Kidney tubule cell (primary cell): ENCODE measurements at regions not wholly inside any gene's neighbourhood (a gene's known extent, or its start where the extent isn't known, plus 50 kb on each side); places are given as distances from the start of the nearest gene placed in this dataset.

Experiments
- DNase-seq: peaks from one replicate; pipeline ENCODE4 v3.0.0-alpha.2; 2018; ENCODE audit warnings: low spot score

- no peak for DNase-seq
Observed at GRCh38 chr18:67290421-67290820, 226.1 kb downstream of the DSEL start.

DNA sequence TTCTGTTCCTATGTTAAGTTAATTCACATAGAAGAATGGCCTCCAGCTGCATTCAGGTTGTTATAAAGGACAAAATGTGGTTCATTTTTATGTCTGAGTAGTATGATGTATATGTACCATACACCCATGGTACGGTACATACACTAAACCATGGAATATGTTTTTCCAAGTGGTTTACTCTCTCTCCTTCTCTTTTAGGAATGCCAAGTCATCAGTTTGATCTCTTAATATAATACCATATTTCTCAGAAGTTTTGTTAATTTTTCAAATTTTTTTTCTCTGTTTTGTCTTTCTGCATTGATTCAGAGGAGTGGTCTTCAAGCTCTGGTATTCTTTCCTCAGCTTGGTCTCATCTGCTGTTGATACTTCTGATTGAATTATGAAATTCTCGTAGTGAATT, 230.9 kb downstream of the DSEL start:
- no peak for DNase-seq

DNA sequence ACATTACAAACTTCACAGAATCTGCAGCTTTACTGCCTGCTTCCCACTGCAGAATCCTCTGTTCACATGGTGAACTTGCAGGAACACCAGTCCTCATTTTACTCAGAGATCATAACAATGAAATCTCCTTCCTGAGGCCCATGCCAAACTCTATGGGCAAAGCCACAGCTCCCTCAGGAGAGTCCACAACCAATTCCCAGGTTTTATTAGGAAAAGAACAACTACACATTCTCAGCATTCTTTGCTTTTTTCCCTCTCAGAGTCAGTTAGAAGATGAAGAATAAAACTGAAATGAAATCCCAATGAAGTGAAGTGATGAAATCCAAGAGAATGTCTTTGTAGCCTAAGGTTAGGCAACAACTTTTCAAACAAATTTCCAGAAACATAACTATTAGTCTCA, 233.7 kb downstream of the DSEL start:
- no peak for DNase-seq

DNA sequence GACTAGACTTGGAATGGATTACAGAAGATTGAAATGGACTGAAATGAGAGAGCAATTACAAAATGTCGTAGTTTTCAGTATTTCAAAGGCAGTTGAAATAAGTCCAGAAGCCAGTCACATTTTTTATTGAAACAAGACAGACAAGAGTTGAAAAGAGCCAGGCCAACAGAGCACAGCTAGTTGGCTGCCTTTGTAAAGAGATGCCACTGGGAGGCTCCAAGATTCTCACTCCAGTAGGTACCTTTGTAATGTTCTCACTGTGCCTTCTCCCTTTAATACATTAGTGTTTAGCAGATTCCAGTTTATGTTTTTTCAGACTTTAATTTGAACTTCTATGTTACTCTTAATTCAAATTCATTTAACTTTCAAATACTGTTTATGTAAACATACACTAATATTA, 234.8 kb downstream of the DSEL start:
- DNase-seq: no peak

- DNase-seq: no peak
Observed at GRCh38 chr18:67280486-67281242, 235.9 kb downstream of the DSEL start.

- DNase-seq: no peak
Observed at GRCh38 chr18:67279988-67280387, 236.5 kb downstream of the DSEL start.

DNA sequence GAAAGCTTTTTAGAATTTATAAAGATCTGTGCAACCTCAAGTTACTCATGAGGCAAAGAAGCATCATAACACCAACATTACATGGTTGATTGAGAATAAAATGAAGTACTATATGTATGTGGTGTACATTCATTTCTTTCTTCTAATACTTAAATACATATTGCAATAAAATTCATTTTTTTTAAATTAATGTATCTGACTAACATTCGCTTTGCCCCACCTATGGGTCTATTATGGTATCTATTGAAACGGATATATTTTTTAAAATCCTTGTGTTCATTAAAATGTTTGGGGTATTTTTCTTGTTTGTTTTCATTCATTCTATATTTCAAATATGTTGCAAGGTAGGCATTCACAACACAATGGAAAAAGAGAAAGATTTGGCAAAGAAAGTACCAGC, 237.5 kb downstream of the DSEL start:
- DNase-seq: no peak

DNA sequence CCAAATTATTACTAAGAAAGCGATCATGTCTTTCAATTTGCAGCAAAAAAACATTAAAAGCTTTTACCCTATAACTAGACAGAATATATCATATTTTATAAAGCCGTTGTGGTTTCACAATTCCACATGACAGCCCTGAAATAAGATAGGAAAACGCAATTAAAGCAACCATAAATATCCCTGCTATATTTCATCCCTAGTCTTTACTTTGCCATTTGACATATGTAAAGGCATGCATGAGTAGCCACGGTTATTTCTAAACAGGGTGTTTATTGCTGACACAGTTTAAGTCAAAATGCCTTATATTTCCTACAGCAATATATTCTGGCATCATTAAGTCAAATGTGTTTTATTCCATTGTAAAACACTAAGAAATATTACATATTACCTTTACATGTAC, 239.9 kb downstream of the DSEL start:
- DNase-seq: no peak

DNA sequence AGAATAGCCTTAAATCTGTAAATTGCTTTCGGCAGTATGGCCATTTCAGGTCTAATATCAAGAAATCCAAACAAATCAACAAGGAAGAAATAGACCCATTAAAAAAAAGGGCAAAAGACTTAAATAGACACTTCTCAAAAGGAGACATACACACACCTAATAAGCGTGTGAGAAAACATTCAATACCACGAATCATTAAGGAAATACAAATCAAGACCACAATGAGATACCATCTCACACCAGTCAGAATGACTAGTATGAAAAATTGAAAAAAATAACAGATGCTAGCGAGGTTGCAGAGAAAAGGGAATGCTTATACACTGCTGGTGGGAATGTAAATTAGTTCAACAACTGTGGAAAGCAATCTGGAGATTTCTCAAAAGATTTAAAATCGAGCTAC, 243.2 kb downstream of the DSEL start:
- no peak for DNase-seq

DNA sequence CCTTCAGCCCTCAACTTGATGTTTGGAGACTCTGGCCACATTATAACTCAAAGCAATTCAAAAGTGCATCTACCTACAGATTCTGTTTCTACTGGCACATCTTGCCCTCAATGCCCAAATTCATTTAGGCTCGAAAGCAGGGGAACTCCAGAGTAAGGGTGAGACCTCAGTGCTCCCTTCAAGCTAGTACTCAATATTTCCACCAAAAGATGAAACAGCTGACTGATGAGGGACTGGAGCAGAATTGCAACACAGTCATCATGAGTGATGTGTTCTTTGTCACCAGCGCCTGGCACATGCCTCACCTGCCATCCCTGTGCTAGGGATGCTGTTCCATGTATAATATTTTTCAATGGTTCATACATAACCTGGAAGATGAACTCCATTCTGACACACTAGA, 247.3 kb downstream of the DSEL start:
- DNase-seq: no peak

DNA sequence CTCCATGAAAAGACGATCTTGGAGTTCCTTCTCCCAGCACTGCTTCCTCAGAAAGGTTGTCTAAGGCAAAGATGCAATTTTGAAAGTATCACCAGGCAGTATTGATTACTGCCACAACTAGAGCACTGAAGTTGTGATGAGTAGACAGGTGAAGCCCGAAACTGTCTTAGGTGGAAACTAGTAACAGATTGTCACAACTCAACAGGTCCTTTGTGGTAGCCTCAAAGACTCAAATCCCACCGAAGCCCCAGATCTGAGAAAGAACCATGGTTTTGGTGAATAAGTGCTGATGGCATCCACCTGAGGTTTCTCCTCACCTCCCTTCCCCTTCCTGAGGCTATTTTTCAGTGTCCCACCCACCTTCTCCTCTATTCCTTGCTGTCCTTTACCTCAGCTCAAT, 248.0 kb downstream of the DSEL start:
- DNase-seq: no peak

DNA sequence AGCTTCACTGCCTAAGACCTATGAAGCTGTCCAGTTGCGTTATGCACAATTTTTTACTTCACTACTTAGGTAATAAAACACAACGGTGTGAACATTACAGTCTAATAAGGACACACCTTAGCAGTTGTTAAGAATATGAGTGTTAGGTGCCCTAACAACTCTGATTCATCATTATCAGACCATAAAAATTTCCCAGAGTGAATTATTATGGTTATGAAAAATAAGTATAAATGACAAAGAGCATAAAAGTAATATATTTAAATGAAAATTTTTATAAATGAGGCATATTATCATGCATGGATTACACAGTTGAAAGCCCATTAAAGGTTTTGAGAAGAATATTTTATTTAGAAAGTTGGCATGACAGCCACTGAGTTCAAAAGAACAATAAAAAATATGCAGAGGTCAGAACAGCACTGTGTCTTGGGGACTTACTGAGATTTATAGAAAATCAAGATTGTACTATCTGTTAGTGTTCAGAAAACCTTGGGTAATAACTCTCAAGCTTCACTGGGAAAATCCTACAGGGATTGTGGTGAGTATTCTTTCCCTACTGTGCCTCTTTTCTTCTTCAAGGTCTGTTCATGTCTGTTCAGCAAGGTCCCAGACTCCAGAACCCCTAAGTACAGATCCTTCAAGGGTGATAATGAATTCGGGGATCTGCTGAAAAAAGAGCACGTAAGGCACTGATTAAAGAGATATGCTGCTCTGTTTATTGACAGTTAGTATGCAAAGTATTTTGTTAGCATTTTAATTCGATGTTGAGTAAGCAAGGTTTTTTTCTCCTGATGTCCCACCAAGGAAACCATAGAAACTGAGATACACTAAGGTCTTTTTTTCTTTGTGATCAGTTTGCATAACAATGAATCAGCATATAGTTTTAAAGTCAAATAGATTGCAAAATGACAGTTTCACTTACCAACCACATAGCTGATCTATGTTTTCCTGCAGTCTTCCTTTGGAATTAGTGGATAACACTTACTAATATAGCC, 250.0 kb downstream of the DSEL start:
- DNase-seq: no peak

GRCh38 chr18:67265464-67266245, 250.9 kb downstream of the DSEL start:
- no peak for DNase-seq

- DNase-seq: no peak
Observed at GRCh38 chr18:67261931-67262552, 254.5 kb downstream of the DSEL start.

- DNase-seq: no peak
Observed at GRCh38 chr18:67260841-67261240, 255.7 kb downstream of the DSEL start.

DNA sequence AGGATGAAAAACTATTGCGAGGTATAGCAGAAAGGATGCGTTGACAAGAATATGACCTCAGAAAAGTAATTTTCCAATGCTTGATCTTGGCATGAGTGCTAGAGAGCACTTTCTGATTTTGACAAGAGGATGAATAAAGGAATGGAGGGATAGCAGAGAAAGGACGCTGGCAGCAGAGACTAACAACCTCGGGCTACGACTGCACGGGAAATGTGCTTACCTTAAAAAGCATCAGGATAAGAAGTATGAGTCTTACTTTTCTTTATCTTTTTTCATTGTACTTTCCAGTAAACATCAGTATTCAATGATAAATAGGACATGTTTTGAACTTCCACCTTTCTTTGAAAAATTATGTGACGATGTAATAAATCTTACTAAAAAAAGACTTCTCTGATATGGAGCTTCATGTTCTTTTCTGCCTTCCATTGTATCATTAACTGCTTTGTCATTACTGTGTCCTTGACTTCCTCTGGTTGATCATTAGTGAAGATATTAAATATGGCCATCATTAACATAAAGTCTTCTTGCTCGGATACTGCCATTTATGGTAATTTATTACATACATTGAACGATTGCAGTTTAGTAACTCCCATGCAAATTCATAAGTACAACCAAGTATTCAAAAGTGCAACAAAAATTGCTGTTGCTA, 265.6 kb downstream of the DSEL start:
- no peak for DNase-seq

- no peak for DNase-seq
Observed at GRCh38 chr18:67243799-67244587, 272.5 kb downstream of the DSEL start.

GRCh38 chr18:67242001-67242400, 274.5 kb downstream of the DSEL start:
- no peak for DNase-seq

GRCh38 chr18:67241299-67241698, 275.2 kb downstream of the DSEL start:
- no peak for DNase-seq

DNA sequence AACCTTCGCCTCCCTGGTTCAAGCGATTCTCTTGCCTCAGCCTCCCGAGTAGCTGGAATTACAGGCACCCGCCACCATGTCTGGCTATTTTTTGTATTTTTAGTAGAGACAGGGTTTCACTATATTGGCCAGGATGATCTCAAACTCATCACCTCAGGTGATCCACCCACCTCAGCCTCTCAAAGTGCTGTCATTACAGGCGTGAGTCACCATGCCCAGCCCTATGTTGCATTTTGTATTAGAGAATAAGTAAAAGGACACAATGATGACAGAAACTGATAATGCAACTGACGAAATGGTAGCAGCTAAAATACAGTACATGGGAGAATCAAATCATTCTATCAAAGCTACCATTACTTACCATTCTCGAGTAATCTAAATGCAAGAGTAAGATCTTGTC, 276.7 kb downstream of the DSEL start:
- DNase-seq: no peak

GRCh38 chr18:67232991-67233390, 283.5 kb downstream of the DSEL start:
- DNase-seq: no peak
